ENCODE measurements at regions not wholly inside any gene's neighbourhood (a gene's known extent, or its start where the extent isn't known, plus 50 kb on each side); places are given as distances from the start of the nearest gene placed in this dataset.
"Not testable (repeated sequence)": the region's sequence is repeated elsewhere in the genome, so short reads cannot be mapped to it uniquely, and the experiment has no call there.

DNA sequence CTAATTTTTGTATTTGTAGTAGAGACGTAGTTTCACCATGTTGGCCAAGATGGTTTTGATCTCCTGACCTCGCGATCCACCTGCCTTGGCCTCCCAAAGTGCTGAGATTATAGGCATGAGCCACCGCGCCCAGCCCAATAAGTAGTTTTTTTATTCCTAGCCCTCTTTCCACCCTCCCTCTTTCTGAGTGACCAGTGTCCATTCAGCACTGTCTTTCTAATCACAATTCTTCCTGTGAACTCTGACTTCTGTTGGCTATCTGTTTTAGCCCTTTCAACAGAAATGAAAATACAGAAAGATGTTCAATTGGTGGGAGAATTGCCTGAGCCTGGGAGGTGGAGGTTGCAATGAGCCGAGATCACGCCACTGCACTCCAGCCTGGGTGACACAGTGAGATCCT is 122.3 kb upstream of the LIFR start:
- BruUV-seq (replicated peaks); H3K9ac ChIP-seq (ENCODE audit: insufficient read depth, low read depth, low read length); CTCF ChIA-PET (ENCODE audit: low intra/inter-chr PET ratio, low total read pairs); H3K79me2 ChIP-seq (ENCODE audit: insufficient read depth, low read length); H3K4me1 ChIP-seq (ENCODE audit: insufficient read depth, low read length); H3K9me3 ChIP-seq (ENCODE audit: low read length); DNase-seq (ENCODE audit: low spot score); H4K20me1 ChIP-seq (ENCODE audit: insufficient read depth, low read length); in situ Hi-C loops (cut with HindIII; ENCODE audit: extremely low pct_ligation_motif_present, low pct_unique_long_range_greater_than_20kb); H3K27me3 ChIP-seq (ENCODE audit: control insufficient read depth in 1 of 2, insufficient read depth in 2 of 2, low read length in 2 of 2); ATAC-seq; H2AFZ ChIP-seq (ENCODE audit: low read length); intact Hi-C loops (cut with micrococcal nuclease; ENCODE audit: unreplicated experiment); FAIRE-seq; POLR2A ChIA-PET; H3K4me3 ChIP-seq (replicated peaks in 1 of 3; ENCODE audit: insufficient read depth in 1 of 3, low read depth in 2 of 3, low read length in 3 of 3); H3K36me3 ChIP-seq (replicated peaks in 1 of 2; ENCODE audit: control insufficient read depth in 1 of 2, insufficient read depth in 2 of 2, low read length in 2 of 2); H3K27ac ChIP-seq (ENCODE audit: extremely low read length, insufficient read depth, low read length); H3K4me2 ChIP-seq (ENCODE audit: low read depth, low read length): not testable (repeated sequence)
- 50% methylated on average over 7 of the region's 7 CpGs for WGBS (ENCODE audit: low lambda C conversion rate)

DNA sequence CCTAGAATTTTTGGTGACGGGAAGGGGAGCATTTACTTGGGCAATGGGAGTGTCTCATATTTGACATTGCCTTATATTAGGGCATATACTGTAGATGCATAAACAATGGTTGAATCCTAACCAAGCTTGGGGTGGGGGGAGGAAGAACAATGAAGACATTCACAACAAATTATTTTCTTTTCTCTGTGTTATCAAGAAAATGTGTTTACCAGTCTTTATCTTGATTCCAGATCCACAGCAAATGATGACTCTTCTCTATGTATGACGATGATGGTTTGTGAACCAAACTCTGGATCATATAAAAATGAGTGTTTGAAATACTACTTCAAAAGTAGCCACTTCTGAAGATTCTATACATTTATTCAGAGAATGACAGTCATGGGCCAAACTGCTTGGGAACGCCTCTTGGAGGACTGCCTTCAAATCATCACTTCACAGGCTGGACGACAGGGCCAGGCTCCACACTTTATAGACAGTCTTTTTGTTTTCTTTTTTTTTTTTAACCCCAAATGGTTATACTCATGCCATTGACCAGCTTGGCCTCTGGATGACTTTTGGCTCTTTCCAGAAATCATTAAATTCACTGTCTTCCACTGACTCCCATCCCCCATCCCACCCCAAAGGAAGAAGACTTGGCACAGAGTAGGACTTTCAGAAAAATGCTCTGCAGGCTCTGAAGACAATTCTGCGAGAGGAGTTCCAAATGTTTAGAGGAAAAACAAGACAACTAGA is 123.8 kb upstream of the LIFR start:
- Histone ChIP-seq H3K36me3 (replicated peaks in 1 of 2; ENCODE audit: control insufficient read depth in 1 of 2, insufficient read depth in 2 of 2, low read length in 2 of 2) (no peaks in the 10 kb centered on the region), H3K9me3 (ENCODE audit: low read length) (no peaks in the 10 kb centered on the region), H3K4me2 (ENCODE audit: low read depth, low read length) (no peak overlapping the region), H3K9ac (ENCODE audit: insufficient read depth, low read depth, low read length) (no peak overlapping the region), H3K4me1 (ENCODE audit: insufficient read depth, low read length) (no peaks in the 10 kb centered on the region), H3K79me2 (ENCODE audit: insufficient read depth, low read length) (no peaks in the 10 kb centered on the region), H4K20me1 (ENCODE audit: insufficient read depth, low read length) (no peaks in the 10 kb centered on the region), H3K27ac (ENCODE audit: extremely low read length, insufficient read depth, low read length) (no peak overlapping the region), H3K27me3 (ENCODE audit: control insufficient read depth in 1 of 2, insufficient read depth in 2 of 2, low read length in 2 of 2) (peaks cover 0 to 6% of the 10 kb centered on the region in 2 experiments; a peak in 2 of 5 replicates), H2AFZ (ENCODE audit: low read length) (no peak overlapping the region), H3K4me3 (replicated peaks in 1 of 3; ENCODE audit: insufficient read depth in 1 of 3, low read depth in 2 of 3, low read length in 3 of 3) (no peak overlapping the region)
- ChIA-PET POLR2A (no interaction called here), CTCF (ENCODE audit: low intra/inter-chr PET ratio, low total read pairs) (no interaction called here)
- TF ChIP-seq ZNF383 (CRISPR knock-in tag; IDR thresholded peaks at IDR 0.05; ENCODE audit: borderline replicate concordance) (no peak), RARA (CRISPR knock-in tag; IDR thresholded peaks at IDR 0.05) (no peak), ZNF747 (CRISPR knock-in tag; IDR thresholded peaks at IDR 0.05; ENCODE audit: borderline replicate concordance) (no peak), ZNF431 (CRISPR knock-in tag; IDR thresholded peaks at IDR 0.05; ENCODE audit: borderline replicate concordance, low read depth) (no peak), TAF1 (CRISPR knock-in tag; IDR thresholded peaks at IDR 0.05) (no peak), SRY (CRISPR knock-in tag; IDR thresholded peaks at IDR 0.05) (no peak), SRSF1 (optimal IDR thresholded peaks at IDR 0.05; ENCODE audit: low read depth, low read length) (no peak), TOE1 (CRISPR knock-in tag; IDR thresholded peaks at IDR 0.05) (no peak), ZNF678 (CRISPR knock-in tag; IDR thresholded peaks at IDR 0.05) (no peak), FOXA1 (IDR thresholded peaks at IDR 0.05) (no peak), FOXA1 (CRISPR knock-in tag; IDR thresholded peaks at IDR 0.05) (no peak)
- intact Hi-C loops (cut with micrococcal nuclease; ENCODE audit: unreplicated experiment) = no loop called here
- FAIRE-seq (no peak), ATAC-seq (no peak), DNase-seq (ENCODE audit: low spot score) (no peak)
- WGBS (ENCODE audit: low lambda C conversion rate) = 12% methylated on average over 5 of the region's 5 CpGs
- in situ Hi-C loops (cut with HindIII; ENCODE audit: extremely low pct_ligation_motif_present, low pct_unique_long_range_greater_than_20kb) = no loop called here
- BruUV-seq (replicated peaks) = no TSS peak
